ENCODE measurements at regions not wholly inside any gene's neighbourhood (a gene's known extent, or its start where the extent isn't known, plus 50 kb on each side); places are given as distances from the start of the nearest gene placed in this dataset.

GRCh38 chr7:17512181-17512675, 213.8 kb downstream of the AHR start:
- no peaks in the 10 kb centered on the region for H3K36me3 ChIP-seq
- no peak overlapping the region for H3K27ac ChIP-seq
- no peaks in the 10 kb centered on the region for H3K27me3 ChIP-seq
- H3K4me1 ChIP-seq, result no peaks in the 10 kb centered on the region
- in situ Hi-C loops (cut with MboI; ENCODE audit: low sequenced_read_pairs in 4 of 4), result no loop called here
- intact Hi-C loops (cut with DNase I; ENCODE audit: low total_unique reads), result no loop called here
- H3K4me3 ChIP-seq, result no peak overlapping the region
- ATAC-seq (no peak), DNase-seq (no peak)
- TF ChIP-seq POLR2A (IDR thresholded peaks at IDR 0.05) (no peak), CTCF (IDR thresholded peaks at IDR 0.05 in 4 of 5, conservative IDR thresholded peaks at IDR 0.05 in 1 of 5) (no peak)
- H3K9me3 ChIP-seq, result no peaks in the 10 kb centered on the region

DNA sequence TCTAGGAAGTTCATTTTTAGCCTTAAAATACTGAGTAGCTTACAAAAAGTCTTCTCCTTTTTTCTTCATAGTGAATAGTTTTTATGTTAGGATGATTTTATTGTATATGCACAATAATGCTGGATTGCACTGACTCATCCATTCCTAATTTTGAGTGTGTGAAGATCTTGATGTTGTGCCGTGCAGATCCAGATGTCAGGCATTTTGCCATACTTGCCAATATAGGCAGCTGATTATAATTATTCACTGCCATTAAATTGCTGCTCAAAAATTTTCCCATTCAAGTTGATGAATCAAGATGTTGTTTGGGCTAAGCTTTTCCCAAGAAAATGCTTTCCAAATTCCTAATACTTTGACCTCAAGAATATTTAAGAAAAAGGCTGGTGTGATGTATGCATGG, 218.3 kb downstream of the AHR start:
- Histone ChIP-seq H3K27me3 (no peaks in the 10 kb centered on the region), H3K9me3 (no peaks in the 10 kb centered on the region), H3K36me3 (no peaks in the 10 kb centered on the region), H3K4me3 (no peak overlapping the region), H3K4me1 (peaks cover 0 to 3% of the 10 kb centered on the region in 2 donors), H3K27ac (no peak overlapping the region)
- no peak for ATAC-seq
- DNase-seq, result no peak
- intact Hi-C loops (cut with DNase I; ENCODE audit: low total_unique reads) (no loop called here), in situ Hi-C loops (cut with MboI; ENCODE audit: low sequenced_read_pairs in 4 of 4) (no loop called here)
- TF ChIP-seq CTCF (IDR thresholded peaks at IDR 0.05 in 4 of 5, conservative IDR thresholded peaks at IDR 0.05 in 1 of 5), result no peak
- no peak for TF ChIP-seq POLR2A (IDR thresholded peaks at IDR 0.05)

DNA sequence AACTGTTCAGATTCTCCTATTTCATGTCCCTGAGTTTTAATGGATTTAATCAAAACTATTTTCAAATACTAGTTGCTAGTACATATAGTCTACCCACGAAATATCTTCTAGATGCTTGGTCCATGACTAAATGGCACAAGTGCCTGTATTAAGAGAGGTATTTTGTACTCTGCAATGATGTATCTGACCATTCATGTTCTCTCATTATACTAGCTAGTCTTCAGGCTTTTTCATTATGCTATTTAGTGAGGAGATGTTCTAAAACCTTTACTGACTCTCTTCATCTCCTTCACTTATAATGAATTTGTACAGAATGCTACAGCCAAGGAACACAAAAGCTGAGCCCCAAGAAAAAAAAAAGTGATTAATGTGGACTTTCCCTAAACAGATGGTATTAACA, 222.5 kb downstream of the AHR start:
- in situ Hi-C loops (cut with MboI; ENCODE audit: low sequenced_read_pairs in 4 of 4), result no loop called here
- no peak for TF ChIP-seq CTCF (IDR thresholded peaks at IDR 0.05 in 4 of 5, conservative IDR thresholded peaks at IDR 0.05 in 1 of 5)
- no peak for TF ChIP-seq POLR2A (IDR thresholded peaks at IDR 0.05)

GRCh38 chr7:17521437-17521836, 223.0 kb downstream of the AHR start:
- H3K36me3 ChIP-seq, result no peaks in the 10 kb centered on the region
- in situ Hi-C loops (cut with MboI; ENCODE audit: low sequenced_read_pairs in 4 of 4), result no loop called here
- no peaks in the 10 kb centered on the region for H3K9me3 ChIP-seq
- H3K27me3 ChIP-seq, result no peaks in the 10 kb centered on the region
- peak overlapping the region in 1 of 4 donors; percentile 34 for H3K27ac ChIP-seq
- ATAC-seq, result peak in 1 of 2 donors; percentile 45
- no peak for TF ChIP-seq POLR2A (IDR thresholded peaks at IDR 0.05)
- no peak for DNase-seq
- intact Hi-C loops (cut with DNase I; ENCODE audit: low total_unique reads), result loop anchor here (10.0 kb wide), 1 partner anchor 217 kb away; no protein-coding TSS in a partner anchor
- H3K4me1 ChIP-seq, result peaks cover 0 to 6% of the 10 kb centered on the region in 2 donors
- H3K4me3 ChIP-seq, result no peak overlapping the region

More for the DNA sequence above, 222.5 kb downstream of the AHR start:
- DNase-seq (no peak), ATAC-seq (no peak)
- H3K27me3 ChIP-seq, result no peaks in the 10 kb centered on the region
- H3K9me3 ChIP-seq, result no peaks in the 10 kb centered on the region
- peaks cover 0 to 6% of the 10 kb centered on the region in 2 donors for H3K4me1 ChIP-seq
- H3K36me3 ChIP-seq, result no peaks in the 10 kb centered on the region
- intact Hi-C loops (cut with DNase I; ENCODE audit: low total_unique reads), result loop anchor here (10.0 kb wide), 1 partner anchor 216 kb away; no protein-coding TSS in a partner anchor
- no peak overlapping the region for H3K4me3 ChIP-seq
- peak overlapping the region in 1 of 4 donors; percentile 34 for H3K27ac ChIP-seq

GRCh38 chr7:17523813-17524739, 225.6 kb downstream of the AHR start:
- intact Hi-C loops (cut with DNase I; ENCODE audit: low total_unique reads) (loop anchor here (10.0 kb wide), 1 partner anchor 219 kb away; no protein-coding TSS in a partner anchor), in situ Hi-C loops (cut with MboI; ENCODE audit: low sequenced_read_pairs in 4 of 4) (no loop called here)
- Histone ChIP-seq H3K36me3 (no peaks in the 10 kb centered on the region), H3K4me3 (no peak overlapping the region), H3K27me3 (no peaks in the 10 kb centered on the region), H3K9me3 (no peaks in the 10 kb centered on the region), H3K27ac (peak overlapping the region in 1 of 4 donors; percentile 24), H3K4me1 (peaks cover 0 to 6% of the 10 kb centered on the region in 2 donors)
- peak in 1 of 2 donors; percentile 27 for DNase-seq
- peak; percentile 70 to 85 for ATAC-seq
- no peak for TF ChIP-seq CTCF (IDR thresholded peaks at IDR 0.05 in 4 of 5, conservative IDR thresholded peaks at IDR 0.05 in 1 of 5)
- TF ChIP-seq POLR2A (IDR thresholded peaks at IDR 0.05), result no peak
